ENCODE measurements at regions not wholly inside any gene's neighbourhood (a gene's known extent, or its start where the extent isn't known, plus 50 kb on each side); places are given as distances from the start of the nearest gene placed in this dataset.

- DNase-seq (ENCODE audit: low spot score) = no peak
- H3K27ac Mint-ChIP-seq (ENCODE audit: unreplicated experiment) = no peak overlapping the region
- TF ChIP-seq CTCF (IDR thresholded peaks at IDR 0.05) = no peak
- H3K27me3 Mint-ChIP-seq (ENCODE audit: low read depth) = no peaks in the 10 kb centered on the region
- H3K36me3 Mint-ChIP-seq (ENCODE audit: low read depth) = no peaks in the 10 kb centered on the region
- peaks cover 26% of the 10 kb centered on the region for H3K9me3 Mint-ChIP-seq (ENCODE audit: low read depth)
- H3K4me3 Mint-ChIP-seq (ENCODE audit: unreplicated experiment) = no peak overlapping the region
- H3K4me1 Mint-ChIP-seq (ENCODE audit: low read depth) = no peaks in the 10 kb centered on the region
These were observed 886.8 kb downstream of the NLGN4X start for GRCh38 chrX:5341902-5342301.

- Mint-ChIP-seq H3K36me3 (ENCODE audit: low read depth) (no peaks in the 10 kb centered on the region), H3K9me3 (ENCODE audit: low read depth) (peaks cover 32% of the 10 kb centered on the region), H3K27me3 (ENCODE audit: low read depth) (no peaks in the 10 kb centered on the region), H3K4me1 (ENCODE audit: low read depth) (no peaks in the 10 kb centered on the region), H3K27ac (ENCODE audit: unreplicated experiment) (no peak overlapping the region), H3K4me3 (ENCODE audit: unreplicated experiment) (no peak overlapping the region)
- DNase-seq (ENCODE audit: low spot score) = no peak
- TF ChIP-seq CTCF (IDR thresholded peaks at IDR 0.05) = no peak
These were observed 891.5 kb downstream of the NLGN4X start for GRCh38 chrX:5337160-5337559.

GRCh38 chrX:5324546-5324945, 904.1 kb downstream of the NLGN4X start:
- H3K4me3 Mint-ChIP-seq (ENCODE audit: unreplicated experiment) = no peak overlapping the region
- no peak for DNase-seq (ENCODE audit: low spot score)
- no peak overlapping the region for H3K27ac Mint-ChIP-seq (ENCODE audit: unreplicated experiment)
- H3K36me3 Mint-ChIP-seq (ENCODE audit: low read depth) = no peaks in the 10 kb centered on the region
- no peaks in the 10 kb centered on the region for H3K4me1 Mint-ChIP-seq (ENCODE audit: low read depth)
- peaks cover 38% of the 10 kb centered on the region for H3K9me3 Mint-ChIP-seq (ENCODE audit: low read depth)
- no peaks in the 10 kb centered on the region for H3K27me3 Mint-ChIP-seq (ENCODE audit: low read depth)
- no peak for TF ChIP-seq CTCF (IDR thresholded peaks at IDR 0.05)

- H3K27me3 Mint-ChIP-seq (ENCODE audit: low read depth) = no peaks in the 10 kb centered on the region
- H3K27ac Mint-ChIP-seq (ENCODE audit: unreplicated experiment) = no peak overlapping the region
- H3K4me3 Mint-ChIP-seq (ENCODE audit: unreplicated experiment) = no peak overlapping the region
- no peaks in the 10 kb centered on the region for H3K36me3 Mint-ChIP-seq (ENCODE audit: low read depth)
- no peaks in the 10 kb centered on the region for H3K4me1 Mint-ChIP-seq (ENCODE audit: low read depth)
- TF ChIP-seq CTCF (IDR thresholded peaks at IDR 0.05) = no peak
- peaks cover 21% of the 10 kb centered on the region for H3K9me3 Mint-ChIP-seq (ENCODE audit: low read depth)
- DNase-seq (ENCODE audit: low spot score) = no peak
These were observed 914.5 kb downstream of the NLGN4X start for GRCh38 chrX:5314148-5314547.

GRCh38 chrX:5307416-5307815, 921.3 kb downstream of the NLGN4X start:
- no peak overlapping the region for H3K4me3 Mint-ChIP-seq (ENCODE audit: unreplicated experiment)
- H3K27me3 Mint-ChIP-seq (ENCODE audit: low read depth) = no peaks in the 10 kb centered on the region
- no peaks in the 10 kb centered on the region for H3K4me1 Mint-ChIP-seq (ENCODE audit: low read depth)
- no peak overlapping the region for H3K27ac Mint-ChIP-seq (ENCODE audit: unreplicated experiment)
- TF ChIP-seq CTCF (IDR thresholded peaks at IDR 0.05) = no peak
- H3K36me3 Mint-ChIP-seq (ENCODE audit: low read depth) = no peaks in the 10 kb centered on the region
- peaks cover 16% of the 10 kb centered on the region for H3K9me3 Mint-ChIP-seq (ENCODE audit: low read depth)
- DNase-seq (ENCODE audit: low spot score) = no peak
